Activated CD8-positive, alpha-beta memory T cell treated with anti-CD3 and anti-CD28 coated beads for 48 hours (primary cell): ENCODE measurements at regions not wholly inside any gene's neighbourhood (a gene's known extent, or its start where the extent isn't known, plus 50 kb on each side); places are given as distances from the start of the nearest gene placed in this dataset.
"Not testable (repeated sequence)": the region's sequence is repeated elsewhere in the genome, so short reads cannot be mapped to it uniquely, and the experiment has no call there.

Source experiments
- DNase-seq, 3 experiments: peaks; one replicate each; pipeline ENCODE4 v3.0.0-alpha.2; 2020; ENCODE audit warnings: low read depth in 2 of 3, low spot score in 2 of 3

GRCh38 chr17:64785011-64785421, 122.9 kb upstream of the SMURF2 start:
- DNase-seq = no peak

GRCh38 chr17:64784353-64785010, 122.4 kb upstream of the SMURF2 start:
- no peak for DNase-seq

DNA sequence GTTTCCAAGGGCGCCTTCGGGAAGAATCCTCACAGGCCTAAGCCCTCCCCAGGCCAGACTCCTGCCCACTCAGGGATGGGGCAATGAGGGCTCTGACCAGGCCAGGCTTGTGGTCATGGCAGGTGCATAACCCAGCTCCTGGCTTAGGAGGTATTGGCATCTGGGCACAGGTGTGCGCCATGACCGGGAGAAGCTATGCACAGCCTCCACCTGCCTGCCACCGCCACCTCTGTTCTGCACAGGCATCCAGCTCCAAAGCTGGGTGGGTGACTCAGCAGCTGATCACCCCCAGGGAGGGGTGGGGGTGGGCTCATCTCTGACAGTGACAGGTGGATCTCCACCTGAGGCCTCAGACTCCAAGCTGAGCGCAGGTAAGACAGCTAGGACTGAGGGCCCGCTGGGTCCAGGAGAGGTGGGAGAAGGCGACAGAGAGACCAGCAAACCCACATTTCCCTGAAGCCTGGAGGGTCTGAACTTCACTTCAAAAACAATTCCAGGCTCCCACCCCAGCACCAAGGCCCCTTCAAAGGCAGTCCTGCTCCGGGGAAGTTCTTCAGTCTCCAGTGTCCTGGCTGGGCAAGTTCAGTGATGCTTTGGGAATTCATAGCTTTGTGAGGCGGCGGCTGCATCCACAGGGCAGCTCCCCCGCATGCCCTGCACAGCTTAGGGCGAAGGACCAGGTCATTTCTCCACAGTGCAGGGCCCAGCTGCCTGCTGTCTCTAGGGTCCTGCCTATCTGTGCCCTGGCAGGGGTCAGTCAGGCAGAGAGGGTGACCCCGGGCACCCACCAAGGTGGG, 121.6 kb upstream of the SMURF2 start:
- no peak for DNase-seq

GRCh38 chr17:64783031-64783461, 120.9 kb upstream of the SMURF2 start:
- DNase-seq = no peak

DNA sequence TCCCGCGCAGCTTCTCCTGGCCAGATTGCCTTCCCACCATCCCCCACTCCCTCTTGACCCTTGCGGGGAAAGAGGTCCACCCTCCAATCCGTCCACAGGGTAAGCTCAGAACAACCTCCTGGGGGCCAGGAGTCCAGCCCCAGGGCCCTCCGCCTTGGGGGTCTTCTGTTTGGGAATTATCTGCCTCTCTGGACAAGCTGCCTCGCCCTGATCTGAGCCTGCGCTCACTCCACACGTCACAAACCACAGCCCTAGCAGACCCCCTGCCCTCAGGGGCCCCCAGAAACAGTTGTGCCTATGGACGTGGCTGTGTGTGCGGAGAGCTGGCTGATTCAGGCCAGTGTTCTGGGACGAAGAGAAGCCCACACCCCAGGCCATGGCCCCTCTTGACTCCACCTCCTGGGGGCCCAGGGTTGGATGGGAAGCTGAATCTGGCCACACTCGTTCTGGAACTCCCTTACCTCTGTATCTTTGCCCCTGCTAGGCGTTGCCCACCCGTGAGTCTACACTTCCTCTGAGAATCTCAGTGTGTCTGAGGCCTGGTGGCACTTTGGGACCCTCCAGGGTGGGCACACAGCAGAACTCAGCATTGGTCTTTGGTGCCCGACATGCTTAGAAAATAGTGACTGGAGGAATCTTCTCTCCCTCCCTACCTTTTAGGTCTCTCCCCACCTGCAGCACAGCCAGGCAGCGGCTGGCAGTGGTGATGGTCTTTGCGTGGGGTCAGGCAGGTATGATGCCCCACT, 119.9 kb upstream of the SMURF2 start:
- DNase-seq = no peak

DNA sequence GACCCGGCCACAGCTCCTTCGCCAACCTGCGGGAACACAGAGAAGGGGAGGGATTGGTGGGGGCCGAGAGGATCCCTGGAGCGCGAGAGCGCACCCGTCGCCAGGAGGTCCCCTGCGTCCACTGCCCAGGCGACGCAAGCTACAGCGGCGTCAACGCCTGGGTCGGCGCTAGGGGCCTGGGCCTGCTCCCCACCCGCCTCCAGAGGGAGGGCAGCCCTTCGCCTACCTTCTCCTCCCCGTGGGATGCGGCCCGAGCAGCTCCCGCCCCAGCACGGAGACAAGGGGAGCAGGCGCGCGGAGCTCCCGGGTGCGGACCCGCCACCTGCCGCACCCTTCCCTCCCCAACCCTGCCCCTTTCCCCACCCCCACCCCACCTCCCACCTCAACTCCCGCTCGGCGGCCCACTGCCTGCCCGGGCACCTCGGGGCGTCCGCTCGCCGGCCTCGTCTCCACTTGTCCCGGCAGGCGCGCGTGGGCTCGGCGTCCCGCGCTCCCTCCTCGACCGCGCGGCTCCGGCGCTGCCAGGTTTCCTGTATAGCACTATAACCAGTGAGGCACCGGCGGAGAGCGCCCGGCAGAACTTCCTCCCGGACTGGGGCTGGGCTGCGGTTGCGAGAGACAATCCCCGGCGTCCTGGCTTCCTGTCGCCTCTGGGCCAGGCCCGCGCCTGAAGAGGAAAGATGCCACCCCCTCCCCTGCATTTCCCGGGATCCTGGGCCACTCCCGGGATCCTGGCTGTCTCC, 119.1 kb upstream of the SMURF2 start:
- no peak for DNase-seq

- peak in 1 of 3 experiments; percentile 54 for DNase-seq
Measured at GRCh38 chr17:64780096-64781013, 118.2 kb upstream of the SMURF2 start.

DNA sequence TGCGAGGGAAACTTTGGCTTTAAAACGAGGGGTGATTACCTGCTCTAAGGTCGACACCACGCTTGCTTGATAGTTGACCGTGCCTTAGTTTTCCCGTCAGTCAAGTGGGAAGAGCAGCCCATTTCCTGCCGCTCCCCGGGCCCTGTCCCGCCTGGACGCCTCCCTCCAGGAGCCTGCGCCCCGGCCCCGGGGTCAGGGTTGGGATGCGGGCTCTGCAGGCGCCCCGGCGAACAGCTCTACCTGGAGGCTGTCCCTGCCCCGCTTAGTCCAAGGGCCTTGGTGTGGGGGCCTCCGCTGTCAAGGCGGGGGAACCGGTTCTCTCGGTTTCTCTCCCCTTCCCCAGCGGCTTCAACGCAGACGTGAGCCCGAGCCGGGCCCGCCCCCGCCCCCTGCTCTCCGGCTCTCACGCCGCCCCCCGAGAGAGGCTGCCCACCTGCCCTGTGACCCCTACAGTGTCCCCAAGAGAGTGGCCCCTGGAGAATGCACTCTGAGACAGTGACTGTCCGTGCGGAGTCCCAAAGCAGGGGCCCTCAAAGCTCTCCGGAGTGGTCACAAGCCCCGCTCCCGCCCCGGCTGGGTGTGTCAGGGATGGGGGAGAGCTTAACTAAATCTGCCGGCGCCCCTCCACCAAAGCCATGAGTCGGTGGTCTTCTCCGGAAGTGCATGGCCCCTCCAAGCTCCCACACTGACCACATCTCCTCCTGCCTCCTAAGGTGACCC, 117.4 kb upstream of the SMURF2 start:
- DNase-seq = no peak

GRCh38 chr17:64779098-64779375, 116.9 kb upstream of the SMURF2 start:
- DNase-seq = not testable (repeated sequence)

DNA sequence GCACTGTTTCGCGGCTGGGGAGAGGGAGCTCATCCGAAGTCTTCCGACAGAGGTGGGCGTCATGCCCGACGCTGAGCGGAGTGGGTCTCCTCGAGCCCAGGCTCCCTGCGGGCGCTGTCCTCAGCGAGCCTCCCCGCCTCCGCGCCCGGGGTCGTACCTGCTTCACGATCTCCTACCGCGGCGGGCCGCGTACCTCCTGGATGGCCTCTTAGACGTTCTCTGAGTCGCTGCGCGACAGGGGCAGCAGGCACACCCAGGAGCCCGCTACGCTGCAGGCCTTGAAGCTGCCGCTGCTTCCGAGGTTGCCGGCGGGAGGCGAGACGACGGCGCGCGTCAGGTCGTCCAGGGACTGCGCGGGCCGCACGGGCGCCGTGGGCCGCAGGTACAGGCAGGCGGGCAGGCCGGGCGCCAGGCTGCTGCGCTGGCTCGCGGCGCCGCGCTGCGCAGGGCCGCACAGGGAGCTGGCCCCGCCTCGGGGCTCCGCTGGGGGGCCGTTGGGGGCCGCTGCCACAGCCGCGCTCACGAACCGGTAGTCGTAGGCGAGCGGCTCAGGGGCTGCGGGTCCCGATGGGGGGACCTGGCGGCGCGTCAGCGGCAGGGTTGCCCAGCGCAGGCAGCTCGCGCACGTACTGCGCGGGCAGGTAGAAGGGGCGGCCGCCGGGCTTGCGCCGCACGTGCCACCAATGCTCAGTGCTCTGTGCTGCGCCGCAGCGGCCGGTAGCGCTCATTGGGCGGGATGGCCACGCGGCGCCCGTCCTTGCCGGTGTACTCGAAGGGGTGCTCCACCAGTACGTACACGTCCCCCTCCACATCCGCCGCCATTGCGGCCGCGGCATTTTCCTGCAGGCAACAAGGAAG, 116.4 kb upstream of the SMURF2 start:
- no peak for DNase-seq

GRCh38 chr17:64777415-64778239, 115.5 kb upstream of the SMURF2 start:
- DNase-seq = no peak

GRCh38 chr17:64776720-64777414, 114.8 kb upstream of the SMURF2 start:
- peak in 2 of 3 experiments; percentile 54 to 69 for DNase-seq

DNA sequence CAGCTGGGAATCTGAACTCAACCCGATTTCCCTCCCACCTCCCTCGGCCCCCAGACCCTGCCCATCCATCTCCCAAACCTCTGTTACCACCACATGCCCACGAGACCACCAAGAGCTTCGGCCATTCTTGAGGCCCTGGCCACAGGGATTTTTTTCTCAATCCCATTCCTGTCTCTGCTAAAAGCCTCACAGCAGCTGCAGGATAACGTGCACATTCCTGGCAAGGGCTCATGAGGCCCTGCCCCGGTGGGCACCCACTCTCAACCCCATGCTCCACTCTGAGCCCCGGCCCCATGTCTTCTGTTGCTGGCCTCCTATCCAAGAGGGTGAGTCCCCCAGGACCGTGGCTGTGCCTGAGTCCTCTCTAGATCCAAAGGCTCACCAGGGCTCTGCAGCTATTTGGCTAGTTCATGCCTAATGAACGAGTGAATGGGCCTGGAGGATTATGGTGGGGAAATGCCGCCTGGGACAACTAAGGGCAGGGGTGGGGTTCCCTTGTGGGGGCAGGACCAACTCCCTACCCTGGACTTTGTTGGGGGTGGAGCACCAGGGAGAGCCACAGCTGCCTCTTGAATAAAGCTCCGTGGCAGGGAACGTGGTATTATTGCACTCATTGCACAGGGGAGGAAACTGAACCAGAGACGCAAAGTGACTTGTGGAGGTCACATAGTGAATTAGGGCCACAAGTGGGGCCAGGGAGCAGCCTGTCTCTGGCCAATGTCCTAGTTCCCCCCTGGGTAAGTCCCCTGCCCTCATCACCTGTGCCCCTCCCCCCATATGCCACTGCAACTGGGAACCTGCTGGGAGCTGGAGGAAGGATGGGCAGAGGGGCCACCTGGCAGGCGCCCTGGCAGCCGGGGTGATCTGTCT, 113.8 kb upstream of the SMURF2 start:
- DNase-seq = no peak

DNA sequence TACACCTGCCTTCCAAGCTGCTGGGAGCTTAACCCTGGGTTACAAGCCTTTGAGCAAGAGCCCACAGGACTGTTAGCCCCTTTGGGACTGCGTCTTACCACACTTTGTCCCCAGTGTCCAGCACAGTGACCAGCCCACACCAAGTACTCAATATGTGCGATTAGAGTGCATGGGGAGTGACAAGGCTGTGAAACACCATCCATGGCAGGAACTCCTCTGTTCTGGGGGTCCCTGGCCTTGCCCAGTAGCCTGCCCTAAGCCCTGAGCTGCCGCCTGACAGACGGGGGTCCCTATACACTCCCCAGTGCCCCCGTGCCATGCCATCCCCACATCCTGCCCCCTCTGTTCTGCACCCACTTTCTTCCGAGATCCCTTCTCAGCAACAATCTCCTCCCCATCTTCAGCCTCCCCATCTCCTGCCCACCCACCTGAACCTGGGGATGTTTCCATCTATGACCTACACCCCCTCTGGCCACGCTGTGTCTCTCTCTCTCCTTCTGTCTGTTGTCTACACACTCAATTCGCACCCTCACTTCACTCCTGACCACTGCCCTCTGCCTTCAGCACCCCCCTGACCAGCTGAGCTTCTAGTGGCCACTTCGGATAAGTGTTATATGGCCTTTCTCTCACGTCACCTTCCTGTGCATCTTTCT, 112.9 kb upstream of the SMURF2 start:
- no peak for DNase-seq

DNA sequence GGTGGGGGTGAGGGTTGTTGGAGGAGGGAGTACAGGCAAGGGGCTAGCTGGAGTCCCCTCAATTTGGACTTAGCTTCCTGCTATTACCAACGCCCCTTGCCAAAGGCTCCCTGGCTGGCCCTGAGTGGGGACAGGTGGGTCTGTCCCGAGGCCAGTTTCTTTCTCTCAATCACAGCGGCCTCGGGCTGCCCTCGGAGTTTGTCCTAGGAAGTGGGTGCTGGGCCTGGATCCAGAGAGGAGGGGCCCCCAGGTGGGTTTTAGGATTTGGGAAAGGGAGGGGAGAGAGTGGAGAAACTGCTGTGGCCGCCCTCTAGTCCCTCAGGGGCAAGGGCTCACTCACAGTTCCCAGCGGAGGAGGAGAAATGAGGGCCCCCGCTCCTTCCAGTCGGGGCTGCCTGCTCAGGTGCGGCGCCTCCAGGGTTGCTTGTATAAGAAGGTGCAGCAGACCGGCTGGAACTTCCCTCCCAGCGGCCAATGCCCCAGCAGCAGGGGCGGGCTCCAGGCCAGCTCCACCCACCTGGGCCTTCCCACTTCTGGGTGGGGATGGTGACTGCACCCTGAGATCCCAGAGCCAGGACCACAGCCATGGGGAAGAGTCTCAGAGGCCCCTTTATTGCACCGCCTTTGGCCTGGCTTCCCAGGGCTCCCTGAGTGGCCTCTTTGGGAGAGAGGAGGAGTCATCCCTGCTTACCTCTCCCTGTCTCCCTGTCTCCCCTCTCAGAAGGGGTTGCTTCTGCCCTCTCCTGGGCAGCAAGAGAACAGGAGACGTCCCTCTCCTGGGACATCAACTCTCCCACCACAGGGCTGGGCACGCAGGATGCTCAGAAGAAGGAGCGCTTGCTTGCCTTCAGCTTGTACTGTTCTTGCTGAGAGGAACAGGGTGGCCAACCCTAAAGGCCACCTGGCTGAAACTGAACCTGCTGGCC, 112.0 kb upstream of the SMURF2 start:
- no peak for DNase-seq
